ENCODE measurements at regions not wholly inside any gene's neighbourhood (a gene's known extent, or its start where the extent isn't known, plus 50 kb on each side); places are given as distances from the start of the nearest gene placed in this dataset.

DNA sequence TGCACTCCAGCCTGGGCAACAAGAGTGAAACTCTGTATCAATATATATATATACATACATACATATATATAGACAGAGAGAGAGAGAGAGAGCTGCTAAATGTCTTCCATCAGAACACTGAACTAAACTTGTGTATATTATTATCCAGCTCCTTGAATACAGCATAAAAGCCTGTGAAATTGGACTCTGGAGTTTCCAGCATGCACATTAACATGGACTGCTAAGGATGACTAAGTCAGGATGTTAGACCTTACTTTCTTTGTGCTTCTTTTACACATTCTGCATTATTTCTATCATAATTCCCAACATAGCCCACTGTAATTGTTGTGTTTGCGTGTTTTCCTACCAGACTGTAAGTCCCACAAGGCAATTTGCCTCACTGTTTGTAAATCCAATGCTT is 259.1 kb downstream of the TGFB2 start:
- Histone ChIP-seq H3K9me2 (ENCODE audit: insufficient read depth, low read length) (no peaks in the 10 kb centered on the region), H3K79me2 (ENCODE audit: insufficient read depth, low read depth, low read length) (no peaks in the 10 kb centered on the region), H2AFZ (ENCODE audit: low read length) (no peak overlapping the region), H3K4me2 (ENCODE audit: low read length) (no peak overlapping the region), H3K4me1 (ENCODE audit: insufficient read depth, low read length, poor library complexity, severe bottlenecking) (no peaks in the 10 kb centered on the region), H3K4me3 (ENCODE audit: low read depth, low read length, poor library complexity, severe bottlenecking) (no peak overlapping the region), H3K36me3 (ENCODE audit: insufficient read depth, low read length) (no peaks in the 10 kb centered on the region), H3K9me3 (ENCODE audit: low read length) (no peaks in the 10 kb centered on the region), H3K27ac (ENCODE audit: low read depth, low read length, poor library complexity, severe bottlenecking) (no peak overlapping the region), H4K20me1 (ENCODE audit: insufficient read depth, low read length) (no peaks in the 10 kb centered on the region)
- BruUV-seq (replicated peaks): no TSS peak
- ChIA-PET POLR2A (no interaction called here), CTCF (ENCODE audit: unreplicated experiment) (no interaction called here)
- DNase-seq (ENCODE audit: low spot score): no peak
- intact Hi-C loops (cut with micrococcal nuclease; ENCODE audit: unreplicated experiment): no loop called here
- no peak for TF ChIP-seq EZH2phosphoT487 (IDR thresholded peaks at IDR 0.05; ENCODE audit: borderline replicate concordance, low read depth, low read length)
- TF ChIP-seq, protein P1, sequence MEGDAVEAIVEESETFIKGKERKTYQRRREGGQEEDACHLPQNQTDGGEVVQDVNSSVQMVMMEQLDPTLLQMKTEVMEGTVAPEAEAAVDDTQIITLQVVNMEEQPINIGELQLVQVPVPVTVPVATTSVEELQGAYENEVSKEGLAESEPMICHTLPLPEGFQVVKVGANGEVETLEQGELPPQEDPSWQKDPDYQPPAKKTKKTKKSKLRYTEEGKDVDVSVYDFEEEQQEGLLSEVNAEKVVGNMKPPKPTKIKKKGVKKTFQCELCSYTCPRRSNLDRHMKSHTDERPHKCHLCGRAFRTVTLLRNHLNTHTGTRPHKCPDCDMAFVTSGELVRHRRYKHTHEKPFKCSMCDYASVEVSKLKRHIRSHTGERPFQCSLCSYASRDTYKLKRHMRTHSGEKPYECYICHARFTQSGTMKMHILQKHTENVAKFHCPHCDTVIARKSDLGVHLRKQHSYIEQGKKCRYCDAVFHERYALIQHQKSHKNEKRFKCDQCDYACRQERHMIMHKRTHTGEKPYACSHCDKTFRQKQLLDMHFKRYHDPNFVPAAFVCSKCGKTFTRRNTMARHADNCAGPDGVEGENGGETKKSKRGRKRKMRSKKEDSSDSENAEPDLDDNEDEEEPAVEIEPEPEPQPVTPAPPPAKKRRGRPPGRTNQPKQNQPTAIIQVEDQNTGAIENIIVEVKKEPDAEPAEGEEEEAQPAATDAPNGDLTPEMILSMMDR (conservative IDR thresholded peaks at IDR 0.05; ENCODE audit: low read length): no peak

- Histone ChIP-seq H3K79me2 (ENCODE audit: insufficient read depth, low read depth, low read length) (no peaks in the 10 kb centered on the region), H3K4me3 (ENCODE audit: low read depth, low read length, poor library complexity, severe bottlenecking) (no peak overlapping the region), H3K4me1 (ENCODE audit: insufficient read depth, low read length, poor library complexity, severe bottlenecking) (no peaks in the 10 kb centered on the region), H2AFZ (ENCODE audit: low read length) (no peak overlapping the region), H4K20me1 (ENCODE audit: insufficient read depth, low read length) (no peaks in the 10 kb centered on the region), H3K4me2 (ENCODE audit: low read length) (no peak overlapping the region), H3K9me2 (ENCODE audit: insufficient read depth, low read length) (no peaks in the 10 kb centered on the region), H3K9me3 (ENCODE audit: low read length) (no peaks in the 10 kb centered on the region), H3K27ac (ENCODE audit: low read depth, low read length, poor library complexity, severe bottlenecking) (no peak overlapping the region), H3K36me3 (ENCODE audit: insufficient read depth, low read length) (no peaks in the 10 kb centered on the region)
- no TSS peak for BruUV-seq (replicated peaks)
- DNase-seq (ENCODE audit: low spot score): no peak
- ChIA-PET CTCF (ENCODE audit: unreplicated experiment) (no interaction called here), POLR2A (no interaction called here)
- TF ChIP-seq, protein P1 (conservative IDR thresholded peaks at IDR 0.05; ENCODE audit: low read length): no peak
- TF ChIP-seq EZH2phosphoT487 (IDR thresholded peaks at IDR 0.05; ENCODE audit: borderline replicate concordance, low read depth, low read length): no peak
- intact Hi-C loops (cut with micrococcal nuclease; ENCODE audit: unreplicated experiment): no loop called here
These were observed 266.9 kb downstream of the TGFB2 start for GRCh38 chr1:218611916-218612585.

GRCh38 chr1:218613105-218613504 is 268.0 kb downstream of the TGFB2 start:
- Histone ChIP-seq H3K27ac (ENCODE audit: low read depth, low read length, poor library complexity, severe bottlenecking) (no peak overlapping the region), H2AFZ (ENCODE audit: low read length) (no peak overlapping the region), H3K4me3 (ENCODE audit: low read depth, low read length, poor library complexity, severe bottlenecking) (no peak overlapping the region), H3K79me2 (ENCODE audit: insufficient read depth, low read depth, low read length) (no peaks in the 10 kb centered on the region), H3K9me3 (ENCODE audit: low read length) (no peaks in the 10 kb centered on the region), H3K4me1 (ENCODE audit: insufficient read depth, low read length, poor library complexity, severe bottlenecking) (no peaks in the 10 kb centered on the region), H3K9me2 (ENCODE audit: insufficient read depth, low read length) (no peaks in the 10 kb centered on the region), H4K20me1 (ENCODE audit: insufficient read depth, low read length) (no peaks in the 10 kb centered on the region), H3K4me2 (ENCODE audit: low read length) (no peak overlapping the region), H3K36me3 (ENCODE audit: insufficient read depth, low read length) (no peaks in the 10 kb centered on the region)
- CTCF ChIA-PET (ENCODE audit: unreplicated experiment): no interaction called here
- POLR2A ChIA-PET: no interaction called here
- DNase-seq (ENCODE audit: low spot score): no peak
- BruUV-seq (replicated peaks): no TSS peak
- TF ChIP-seq EZH2phosphoT487 (IDR thresholded peaks at IDR 0.05; ENCODE audit: borderline replicate concordance, low read depth, low read length): no peak
- TF ChIP-seq, protein P1 (conservative IDR thresholded peaks at IDR 0.05; ENCODE audit: low read length): no peak
- intact Hi-C loops (cut with micrococcal nuclease; ENCODE audit: unreplicated experiment): no loop called here

Measured in OCI-LY7 (cell line).